CD14-positive monocyte (primary cell): ENCODE measurements at regions not wholly inside any gene's neighbourhood (a gene's known extent, or its start where the extent isn't known, plus 50 kb on each side); places are given as distances from the start of the nearest gene placed in this dataset.

Source experiments
- DNase-seq, 3 donors: peaks; one replicate each; pipeline ENCODE4 v3.0.0-alpha.2; 2011 to 2022
- H2AFZ ChIP-seq: 2 replicates; pipeline ENCODE4 v1.6.0; 2012; ENCODE audit warnings: mild to moderate bottlenecking, low read depth, low read length, inconsistent platforms; ENCODE audit not compliant: insufficient read depth, poor library complexity, severe bottlenecking
- H3K27ac ChIP-seq, 2 donors: 1 replicate in 1 of 2; 2 replicates in 1 of 2; pipeline ENCODE4 v1.5.1; 2012 to 2013; ENCODE audit warnings: low read length in 2 of 2, control low read depth in 1 of 2, inconsistent platforms in 1 of 2, low read depth in 1 of 2, mild to moderate bottlenecking in 1 of 2
- H3K27me3 ChIP-seq, 2 donors: one replicate each; pipeline versions ENCODE4 v1.6.0 to v1.6.1; 2011 to 2013; ENCODE audit warnings: low read length in 2 of 2; ENCODE audit not compliant: control insufficient read depth in 2 of 2, insufficient read depth in 2 of 2
- H3K36me3 ChIP-seq, 2 donors: replicated peaks in 1 of 2; 1 replicate in 1 of 2; 2 replicates in 1 of 2; pipeline versions ENCODE4 v1.5.1 to v1.6.1; 2012 to 2013; ENCODE audit warnings: low read length in 2 of 2, control low read depth in 1 of 2, inconsistent platforms in 1 of 2, mild to moderate bottlenecking in 1 of 2; ENCODE audit not compliant: insufficient read depth in 2 of 2, control insufficient read depth in 1 of 2
- H3K4me1 ChIP-seq, 2 donors: 1 replicate in 1 of 2; 2 replicates in 1 of 2; pipeline versions ENCODE4 v1.5.1 to v1.6.1; 2012 to 2013; ENCODE audit warnings: low read length in 2 of 2, control low read depth in 1 of 2, inconsistent platforms in 1 of 2, mild to moderate bottlenecking in 1 of 2, moderate library complexity in 1 of 2; ENCODE audit not compliant: insufficient read depth in 2 of 2, control insufficient read depth in 1 of 2
- H3K4me2 ChIP-seq: replicated peaks from 2 replicates; pipeline ENCODE3; 2012; ENCODE audit warnings: low read length, moderate library complexity, mild to moderate bottlenecking; ENCODE audit not compliant: poor library complexity, severe bottlenecking; ENCODE audit errors: extremely low read depth
- H3K4me3 ChIP-seq, 3 experiments: fragments of 200-600 bp in 1 of 3; sonication (generic) in 1 of 3; replicated peaks in 1 of 3; 1 replicate in 2 of 3; 2 replicates in 1 of 3; pipeline ENCODE4 v1.5.1; 2011 to 2013; ENCODE audit warnings: low read length in 3 of 3, mild to moderate bottlenecking in 3 of 3, control low read depth in 2 of 3, low read depth in 2 of 3, inconsistent platforms in 1 of 3, moderate library complexity in 1 of 3
- H3K79me2 ChIP-seq: 2 replicates; pipeline ENCODE4 v1.6.0; 2012; ENCODE audit warnings: mild to moderate bottlenecking, control low read depth, inconsistent platforms, low read length, moderate library complexity; ENCODE audit not compliant: insufficient read depth
- H3K9ac ChIP-seq: 2 replicates; pipeline ENCODE4 v1.6.0; 2017; ENCODE audit warnings: low read length, mild to moderate bottlenecking; ENCODE audit not compliant: insufficient read depth, poor library complexity, severe bottlenecking
- H3K9me3 ChIP-seq, 2 donors: replicated peaks in 1 of 2; 1 replicate in 1 of 2; 2 replicates in 1 of 2; pipeline versions ENCODE4 v1.5.1 to v1.6.1; 2012 to 2013; ENCODE audit warnings: low read length in 2 of 2, control low read depth in 1 of 2; ENCODE audit not compliant: control insufficient read depth in 1 of 2, insufficient read depth in 1 of 2
- H4K20me1 ChIP-seq: 2 replicates; pipeline ENCODE4 v1.6.0; 2012; ENCODE audit warnings: mild to moderate bottlenecking, low read length, control low read depth, moderate library complexity; ENCODE audit not compliant: insufficient read depth
- H3K27ac Mint-ChIP-seq, 7 donors: one replicate each; pipeline ENCODE4 v1.8.0; 2020; ENCODE audit warnings: mild to moderate bottlenecking in 7 of 7, mixed read lengths in 7 of 7, moderate library complexity in 6 of 7, inconsistent platforms in 2 of 7
- H3K27me3 Mint-ChIP-seq, 3 donors: one replicate each; pipeline ENCODE4 v1.8.0; 2021 to 2022; ENCODE audit warnings: low read depth in 3 of 3, mild to moderate bottlenecking in 3 of 3, mixed read lengths in 3 of 3, moderate library complexity in 3 of 3, inconsistent platforms in 1 of 3
- H3K36me3 Mint-ChIP-seq, 2 donors: one replicate each; pipeline ENCODE4 v1.8.0; 2020; ENCODE audit warnings: mixed read lengths in 2 of 2, inconsistent platforms in 1 of 2, mild to moderate bottlenecking in 1 of 2
- H3K4me1 Mint-ChIP-seq: one replicate; pipeline ENCODE4 v1.8.0; 2020; ENCODE audit warnings: mild to moderate bottlenecking, mixed read lengths
- H3K4me3 Mint-ChIP-seq, 2 donors: one replicate each; pipeline ENCODE4 v1.8.0; 2020; ENCODE audit warnings: mild to moderate bottlenecking in 2 of 2, mixed read lengths in 2 of 2, moderate library complexity in 1 of 2
- H3K9me3 Mint-ChIP-seq, 7 donors: one replicate each; pipeline ENCODE4 v1.8.0; 2020 to 2022; ENCODE audit warnings: mixed read lengths in 7 of 7, mild to moderate bottlenecking in 6 of 7, moderate library complexity in 6 of 7, inconsistent platforms in 2 of 7
- CTCF ChIP-seq: fragments of 200-600 bp; IDR thresholded peaks from one replicate; pipeline ENCODE4 v1.8.0; 2022; ENCODE audit warnings: antibody characterized with exemption, mild to moderate bottlenecking
- WGBS: methylation state at CpG from one replicate; pipeline ENCODE4 v1.1.5; 2013; ENCODE audit warnings: missing lambda C conversion rate; ENCODE audit not compliant: insufficient coverage; 5-methylcytosine and 5-hydroxymethylcytosine counted together
- intact Hi-C, 2 donors: fragments of 100-400 bp; cut with micrococcal nuclease; formaldehyde crosslinking; loops; one replicate each; pipeline versions ENCODE4 v1.15.0 to v1.15.1; 2023

- H3K27me3 Mint-ChIP-seq: peaks cover 0 to 5% (median 0%) of the 10 kb centered on the region in 3 donors
- no peak for DNase-seq
- WGBS: 94% methylated on average over 2 of the region's 4 CpGs
These were observed 290.2 kb downstream of the ETS1 start for GRCh38 chr11:128297091-128297651.

DNA sequence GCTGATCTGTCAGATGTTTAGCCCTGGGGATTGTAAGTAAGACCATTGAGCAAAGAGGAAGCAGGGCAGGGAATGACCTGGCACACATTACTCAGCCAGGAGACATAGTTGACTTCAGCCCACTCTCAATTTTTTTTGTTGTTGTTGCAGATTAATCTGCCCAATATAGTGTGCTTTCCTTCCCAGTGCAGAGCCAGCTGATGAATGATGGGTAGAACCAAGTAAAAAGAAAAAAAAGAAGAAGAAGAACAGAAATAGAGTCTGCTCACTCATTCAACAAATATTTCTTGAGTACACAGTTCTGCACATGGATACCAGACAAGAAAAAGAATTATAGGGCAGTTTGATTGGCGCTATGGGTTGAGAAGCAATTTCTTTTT is 292.7 kb downstream of the ETS1 start:
- peaks cover 0 to 8% (median 0%) of the 10 kb centered on the region in 3 donors for H3K27me3 Mint-ChIP-seq
- no peaks in the 10 kb centered on the region for H3K9me3 Mint-ChIP-seq
- Histone ChIP-seq H3K79me2 (no peaks in the 10 kb centered on the region), H3K4me3 (no peak overlapping the region), H4K20me1 (no peaks in the 10 kb centered on the region), H3K27ac (no peak overlapping the region), H3K4me1 (peaks cover 0 to 3% of the 10 kb centered on the region in 2 donors), H3K4me2 (no peak overlapping the region), H3K27me3 (no peaks in the 10 kb centered on the region), H3K36me3 (no peaks in the 10 kb centered on the region), H3K9me3 (no peaks in the 10 kb centered on the region), H3K9ac (no peak overlapping the region), H2AFZ (no peak overlapping the region)
- no peak overlapping the region for H3K4me3 Mint-ChIP-seq
- no peak for TF ChIP-seq CTCF
- peaks cover 6% of the 10 kb centered on the region for H3K4me1 Mint-ChIP-seq
- intact Hi-C loops: loop anchor here (5.0 to 10.0 kb wide), 3 partner anchors 333 to 470 kb away; no protein-coding TSS in a partner anchor
- no peak for DNase-seq
- no peak overlapping the region for H3K27ac Mint-ChIP-seq
- no CpG with 5 or more reads among the region's 1 CpG for WGBS
- no peaks in the 10 kb centered on the region for H3K36me3 Mint-ChIP-seq

More at GRCh38 chr11:128297091-128297651, 290.2 kb downstream of the ETS1 start:
- H3K9ac ChIP-seq: no peak overlapping the region
- no peaks in the 10 kb centered on the region for H3K36me3 ChIP-seq
- Mint-ChIP-seq H3K36me3 (no peaks in the 10 kb centered on the region), H3K4me1 (no peaks in the 10 kb centered on the region), H3K27ac (peak overlapping the region in 1 of 7 donors; percentile 13), H3K9me3 (no peaks in the 10 kb centered on the region), H3K4me3 (no peak overlapping the region)
- H3K9me3 ChIP-seq: no peaks in the 10 kb centered on the region
- no peak for TF ChIP-seq CTCF
- H3K4me3 ChIP-seq: no peak overlapping the region
- H3K27ac ChIP-seq: no peak overlapping the region
- no peaks in the 10 kb centered on the region for H4K20me1 ChIP-seq
- H3K27me3 ChIP-seq: no peaks in the 10 kb centered on the region
- intact Hi-C loops: loop anchor here in 1 of 2 donors (10.0 kb wide), 1 partner anchor 468 kb away; no protein-coding TSS in a partner anchor
- no peaks in the 10 kb centered on the region for H3K79me2 ChIP-seq
- no peak overlapping the region for H2AFZ ChIP-seq
- no peaks in the 10 kb centered on the region for H3K4me1 ChIP-seq
- H3K4me2 ChIP-seq: no peak overlapping the region
